ENCODE measurements at regions not wholly inside any gene's neighbourhood (a gene's known extent, or its start where the extent isn't known, plus 50 kb on each side); places are given as distances from the start of the nearest gene placed in this dataset.
"Not testable (repeated sequence)": the region's sequence is repeated elsewhere in the genome, so short reads cannot be mapped to it uniquely, and the experiment has no call there.

- DNase-seq: peak; percentile 92
These were observed 696.8 kb upstream of the SOX9 start for GRCh38 chr17:71423871-71424546.

GRCh38 chr17:71427801-71428200 lies 693.0 kb upstream of the SOX9 start:
- no peak for DNase-seq

GRCh38 chr17:71428897-71429296 lies 691.9 kb upstream of the SOX9 start:
- no peak for DNase-seq

- DNase-seq: peak; percentile 79
These were observed 690.5 kb upstream of the SOX9 start for GRCh38 chr17:71430281-71430680.

GRCh38 chr17:71431146-71431545 lies 689.7 kb upstream of the SOX9 start:
- no peak for DNase-seq

GRCh38 chr17:71432378-71433315 lies 688.2 kb upstream of the SOX9 start:
- DNase-seq: peak; percentile 25

- DNase-seq: no peak
These were observed 686.1 kb upstream of the SOX9 start for GRCh38 chr17:71434716-71435115.

- no peak for DNase-seq
These were observed 684.3 kb upstream of the SOX9 start for GRCh38 chr17:71436479-71436878.

GRCh38 chr17:71437166-71437565 lies 683.7 kb upstream of the SOX9 start:
- DNase-seq: no peak

- DNase-seq: peak; percentile 78
These were observed 682.1 kb upstream of the SOX9 start for GRCh38 chr17:71438631-71439146.

GRCh38 chr17:71440513-71440912 lies 680.3 kb upstream of the SOX9 start:
- no peak for DNase-seq

GRCh38 chr17:71441098-71441497 lies 679.7 kb upstream of the SOX9 start:
- DNase-seq: no peak

- no peak for DNase-seq
These were observed 676.7 kb upstream of the SOX9 start for GRCh38 chr17:71444078-71444477.

GRCh38 chr17:71446645-71447437 lies 674.0 kb upstream of the SOX9 start:
- no peak for DNase-seq

GRCh38 chr17:71447644-71448043 lies 673.2 kb upstream of the SOX9 start:
- DNase-seq: no peak

- not testable (repeated sequence) for DNase-seq
These were observed 670.2 kb upstream of the SOX9 start for GRCh38 chr17:71450657-71451056.

GRCh38 chr17:71453876-71454422 lies 666.9 kb upstream of the SOX9 start:
- no peak for DNase-seq

- DNase-seq: no peak
These were observed 665.6 kb upstream of the SOX9 start for GRCh38 chr17:71455219-71455618.

GRCh38 chr17:71458322-71458721 lies 662.5 kb upstream of the SOX9 start:
- no peak for DNase-seq

GRCh38 chr17:71460943-71461342 lies 659.9 kb upstream of the SOX9 start:
- DNase-seq: peak; percentile 63

GRCh38 chr17:71461498-71462169 lies 659.2 kb upstream of the SOX9 start:
- DNase-seq: peak; percentile 96

- peak; percentile 41 for DNase-seq
These were observed 656.6 kb upstream of the SOX9 start for GRCh38 chr17:71464241-71464640.
